Activated CD8-positive, alpha-beta memory T cell treated with anti-CD3 and anti-CD28 coated beads for 36 hours (primary cell): ENCODE measurements at regions not wholly inside any gene's neighbourhood (a gene's known extent, or its start where the extent isn't known, plus 50 kb on each side); places are given as distances from the start of the nearest gene placed in this dataset.

Source experiments
- CTCF ChIA-PET: fragments of 350-600 bp; sonication (Branson Sonifier 250); formaldehyde crosslinking; loops from one replicate; lab custom pipeline; 2021; ENCODE audit warnings: antibody characterized with exemption; lab: Charles Lee
- POLR2A ChIA-PET: fragments of 350-600 bp; sonication (Branson Sonifier 250); formaldehyde crosslinking; loops from one replicate; lab custom pipeline; 2021; ENCODE audit warnings: antibody characterized with exemption; lab: Charles Lee

DNA sequence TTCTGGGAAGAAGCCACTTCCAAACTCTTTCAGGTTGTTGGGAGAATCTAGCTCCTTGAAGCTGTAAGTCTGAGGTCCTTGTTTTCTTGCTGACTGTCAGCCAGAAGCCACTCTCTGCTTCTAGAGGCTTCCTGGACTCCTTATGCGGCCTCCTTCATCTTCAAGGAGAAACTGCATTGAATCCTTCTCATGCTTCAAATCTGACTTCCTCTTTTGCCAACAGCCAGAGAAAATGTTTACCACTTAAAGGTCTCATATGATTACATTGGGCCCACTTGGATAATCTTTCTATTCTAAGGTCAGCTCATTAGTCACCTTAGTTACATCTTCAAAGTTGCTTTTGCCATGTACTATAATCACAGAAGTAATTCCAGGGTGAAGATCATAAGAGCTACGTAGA lies 327.0 kb downstream of the HNRNPD start:
- CTCF ChIA-PET, result no interaction called here
- POLR2A ChIA-PET, result no interaction called here

DNA sequence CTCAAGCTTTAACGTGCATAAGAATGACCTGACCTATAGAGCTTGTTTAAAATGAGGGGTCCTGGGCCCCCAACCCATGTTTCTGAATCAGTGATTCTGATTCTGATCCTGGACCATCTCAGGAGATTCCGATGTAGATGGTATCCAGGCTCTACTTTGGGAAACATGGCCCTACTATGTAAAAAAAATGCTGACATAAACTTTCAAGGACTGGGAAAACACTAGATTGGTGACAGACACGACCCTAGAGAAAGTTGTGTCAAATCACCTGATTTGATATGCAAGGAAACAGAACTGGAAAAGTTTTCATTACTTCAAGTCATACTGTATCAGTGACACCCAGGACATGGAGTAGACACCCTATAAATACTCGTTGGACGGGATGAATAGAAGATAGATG lies 328.5 kb downstream of the HNRNPD start:
- CTCF ChIA-PET, result interaction anchor here (1.8 kb wide), 1 partner anchor 9 kb away, joined by 5 read pairs; no protein-coding TSS in a partner anchor
- POLR2A ChIA-PET, result no interaction called here

DNA sequence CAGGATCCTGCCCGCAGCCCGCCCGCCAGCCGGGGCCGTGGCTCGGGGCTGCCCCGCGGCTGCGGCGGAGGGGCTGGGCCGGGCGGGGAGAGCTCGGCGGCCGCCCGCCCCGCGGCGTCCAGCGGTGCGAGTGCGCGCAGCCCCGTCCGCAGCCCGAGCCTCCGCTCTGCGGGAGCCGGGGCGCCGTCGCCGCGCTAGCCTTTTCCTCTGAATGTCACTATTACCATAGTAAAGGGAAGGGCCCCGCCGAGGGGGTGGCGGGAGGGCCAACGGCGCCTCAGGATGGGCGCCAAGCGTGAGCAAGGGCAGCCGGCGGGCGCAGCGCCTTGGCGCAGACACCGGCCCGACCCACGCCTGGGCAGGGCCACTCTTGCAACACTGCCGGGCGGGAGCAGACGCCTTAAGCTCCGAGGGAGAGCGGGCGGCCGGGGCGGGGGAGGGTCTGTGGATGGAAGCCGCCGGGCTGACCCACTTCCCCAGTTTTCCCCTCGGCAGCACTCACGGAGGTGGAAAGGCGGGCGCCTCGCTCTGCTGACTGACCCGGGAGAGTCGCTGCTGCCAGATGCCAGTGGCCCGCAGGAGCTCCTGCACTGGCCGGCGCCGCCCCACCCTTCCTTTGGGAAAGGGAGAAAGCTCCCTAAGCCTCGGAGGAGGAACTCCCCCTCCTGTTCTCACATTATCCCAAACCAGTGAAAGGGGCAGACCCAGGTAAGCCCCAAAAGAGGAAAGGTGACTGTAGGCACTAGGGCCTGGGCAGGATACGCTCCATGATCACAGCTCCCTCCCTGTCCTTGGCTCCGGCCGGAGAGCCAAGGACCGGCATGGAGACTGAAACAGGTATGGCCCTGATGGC lies 329.4 kb downstream of the HNRNPD start:
- POLR2A ChIA-PET, result interaction anchor here (0.6 kb wide), 1 partner anchor 139 kb away, joined by 5 read pairs; no protein-coding TSS in a partner anchor
- CTCF ChIA-PET, result interaction anchor here (1.8 kb wide), 1 partner anchor 10 kb away, joined by 5 read pairs; no protein-coding TSS in a partner anchor

DNA sequence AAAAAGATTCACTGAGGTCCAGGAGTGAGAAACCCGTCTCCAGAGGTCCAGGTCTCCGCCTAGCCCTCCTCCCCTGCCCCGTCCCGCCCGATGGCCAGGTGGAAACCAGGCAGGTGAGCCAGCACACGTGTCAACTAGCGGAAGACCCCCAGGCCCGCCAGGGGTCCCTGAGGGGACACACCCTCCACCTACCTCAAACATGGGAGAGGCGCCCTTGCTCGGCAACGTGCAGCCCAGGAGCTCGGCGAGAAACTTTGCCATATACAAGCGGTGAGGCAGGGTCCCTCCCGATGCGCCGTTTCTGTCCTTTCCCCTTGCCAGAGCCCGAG lies 330.0 kb downstream of the HNRNPD start:
- ChIA-PET POLR2A (no interaction called here), CTCF (interaction anchor here (1.8 kb wide), 1 partner anchor 10 kb away, joined by 5 read pairs; no protein-coding TSS in a partner anchor)

DNA sequence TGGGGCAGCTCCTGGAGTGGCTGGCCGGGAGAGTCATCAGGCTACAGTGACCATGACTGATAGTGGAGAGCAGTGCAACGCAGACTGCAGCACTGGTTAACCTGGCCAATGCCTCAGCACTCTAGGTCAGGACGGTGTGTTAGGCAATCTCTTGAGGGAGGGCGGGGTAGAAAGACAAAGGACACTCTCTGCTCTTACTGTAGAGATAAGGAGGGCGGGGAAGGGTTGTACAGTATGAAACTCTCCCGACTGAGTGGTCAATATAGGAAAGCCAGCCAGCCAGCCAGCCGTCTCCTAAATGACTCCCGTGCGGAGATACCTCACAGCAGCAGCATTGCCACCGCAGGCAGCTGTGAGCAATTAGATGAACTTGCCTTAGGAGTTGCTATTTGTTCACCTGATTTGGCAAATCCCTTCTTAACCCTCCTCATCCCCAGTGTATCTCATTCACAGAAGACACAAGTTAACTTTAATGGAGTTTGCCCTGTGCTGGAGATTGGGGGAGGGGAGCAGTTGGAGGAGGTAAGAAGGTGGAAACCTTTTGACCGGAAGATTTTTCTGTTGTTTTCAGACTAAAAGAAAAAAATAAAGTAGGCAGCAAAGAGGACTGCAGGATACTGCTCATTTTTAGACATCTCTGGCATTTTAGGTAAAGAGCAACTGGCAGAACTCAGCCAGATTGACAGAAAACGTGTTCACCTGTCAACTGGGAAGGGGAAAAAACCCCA lies 330.5 kb downstream of the HNRNPD start:
- ChIA-PET CTCF (no interaction called here), POLR2A (no interaction called here)

DNA sequence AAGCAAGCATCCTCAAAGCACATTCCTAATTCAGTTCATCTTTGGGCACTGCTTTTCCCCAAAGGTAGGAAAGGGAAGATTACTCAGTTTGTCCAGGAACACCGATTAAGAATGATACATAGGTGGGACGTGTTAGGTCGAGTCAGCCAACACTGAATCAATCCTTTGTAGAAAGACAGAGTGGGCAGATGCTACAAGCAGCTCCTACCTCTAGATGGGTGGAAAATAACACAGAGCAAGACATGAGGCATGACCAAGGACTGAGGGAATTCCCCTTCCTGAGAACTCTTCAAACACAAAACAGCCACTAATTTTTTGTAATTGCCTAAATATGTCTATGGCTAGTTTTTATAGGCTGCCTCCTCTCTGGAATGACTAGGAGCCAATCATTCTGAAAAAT lies 331.7 kb downstream of the HNRNPD start:
- CTCF ChIA-PET, result no interaction called here
- POLR2A ChIA-PET, result no interaction called here

DNA sequence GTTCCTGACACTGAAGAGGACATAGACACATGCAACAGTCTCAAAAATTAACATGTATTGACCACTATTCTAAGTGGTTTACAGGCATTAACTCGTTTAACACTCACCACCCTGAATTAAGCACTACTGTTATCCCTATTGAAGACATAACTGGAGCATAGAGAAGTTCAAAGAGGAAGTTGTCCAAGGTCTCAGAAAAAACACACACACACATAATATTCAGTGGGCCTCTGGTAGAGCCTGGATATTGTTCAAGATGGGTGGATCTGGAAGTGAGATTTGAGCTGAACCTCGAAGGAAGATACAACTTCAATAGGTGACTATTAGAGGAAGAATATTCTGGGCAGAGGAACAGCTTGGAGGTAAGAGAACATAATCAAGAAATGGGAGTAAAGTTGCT lies 334.9 kb downstream of the HNRNPD start:
- ChIA-PET CTCF (no interaction called here), POLR2A (no interaction called here)

DNA sequence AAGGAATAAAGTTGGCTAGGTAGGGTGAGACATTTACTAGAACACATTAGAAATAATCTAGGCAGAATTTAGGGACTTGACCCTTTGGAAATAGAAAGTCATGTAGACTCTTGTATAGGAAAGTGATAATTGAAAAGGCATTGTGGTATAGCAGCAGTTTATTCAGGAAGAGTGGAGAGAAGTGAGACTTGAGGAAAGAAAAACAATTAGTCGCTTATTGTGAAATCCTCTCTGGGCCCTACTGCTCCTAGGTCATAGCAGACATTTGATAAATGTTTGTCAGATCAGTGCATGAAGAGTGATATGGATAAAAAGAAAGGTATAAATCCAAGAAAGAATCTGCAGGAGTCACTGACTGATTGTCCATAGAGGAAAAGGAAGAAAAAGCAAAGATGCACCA lies 337.6 kb downstream of the HNRNPD start:
- ChIA-PET POLR2A (no interaction called here), CTCF (no interaction called here)

DNA sequence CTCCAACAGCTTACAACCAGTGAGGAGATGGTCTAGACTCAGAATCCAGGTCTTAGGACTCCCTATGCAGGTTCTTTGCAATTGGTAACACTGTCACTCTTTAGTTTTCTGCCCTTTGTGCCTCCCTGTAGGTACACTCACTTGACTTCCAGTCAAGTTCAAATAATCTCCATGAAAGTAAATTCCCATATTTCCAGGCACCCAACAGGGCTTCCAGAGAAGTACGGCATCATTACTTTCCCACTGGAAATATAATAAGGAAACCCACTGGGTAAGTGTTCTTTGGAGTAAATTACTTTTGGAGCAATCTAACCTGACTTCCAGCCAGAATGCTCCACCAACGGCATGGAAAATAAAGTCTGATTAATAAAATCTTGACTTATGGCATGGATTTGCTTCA lies 338.9 kb downstream of the HNRNPD start:
- CTCF ChIA-PET, result no interaction called here
- POLR2A ChIA-PET, result no interaction called here

DNA sequence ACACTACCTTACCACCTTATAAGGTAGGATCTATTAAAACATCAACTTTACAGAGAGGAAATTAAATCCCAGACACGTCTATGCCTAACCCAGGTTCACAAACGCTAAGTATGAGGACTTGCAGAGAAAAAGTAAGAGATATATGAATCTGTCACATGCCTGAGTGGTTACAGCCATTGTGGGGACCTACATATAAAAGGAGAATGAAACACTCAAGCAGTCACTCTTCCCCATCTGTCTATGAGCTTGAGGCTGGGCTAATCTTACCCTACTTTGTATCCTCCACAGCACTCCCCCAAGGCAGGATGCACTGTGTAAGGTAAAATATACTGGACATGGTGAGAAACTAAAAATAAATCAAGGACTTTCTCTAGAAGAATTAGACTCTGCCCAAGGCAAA lies 339.9 kb downstream of the HNRNPD start:
- CTCF ChIA-PET, result no interaction called here
- POLR2A ChIA-PET, result no interaction called here

DNA sequence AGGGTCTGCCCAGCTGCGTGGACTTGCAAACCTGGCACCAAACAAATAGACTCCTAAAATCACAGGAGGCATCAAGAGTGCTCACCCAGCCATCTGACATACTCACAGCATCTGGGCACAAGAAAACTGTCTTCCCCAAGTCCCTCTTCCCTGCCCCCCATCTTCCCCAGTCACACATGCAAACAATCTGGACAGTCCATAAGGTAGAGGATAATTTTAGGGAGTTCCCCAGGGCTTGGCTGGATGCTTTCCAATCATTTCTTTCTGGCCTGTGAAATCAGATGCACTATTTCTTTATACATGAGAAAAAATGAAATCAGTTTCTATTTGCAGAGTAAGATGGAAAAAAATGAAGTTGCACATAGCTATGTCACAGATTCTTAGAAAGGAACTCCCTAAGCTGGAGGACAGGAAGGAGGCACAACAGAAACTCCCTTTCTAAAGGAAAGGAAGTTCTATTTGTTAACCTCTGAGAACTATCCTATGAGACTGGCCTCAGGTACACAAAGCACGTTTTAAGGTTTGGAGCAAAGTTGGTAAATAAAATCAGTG lies 342.3 kb downstream of the HNRNPD start:
- ChIA-PET POLR2A (no interaction called here), CTCF (no interaction called here)

DNA sequence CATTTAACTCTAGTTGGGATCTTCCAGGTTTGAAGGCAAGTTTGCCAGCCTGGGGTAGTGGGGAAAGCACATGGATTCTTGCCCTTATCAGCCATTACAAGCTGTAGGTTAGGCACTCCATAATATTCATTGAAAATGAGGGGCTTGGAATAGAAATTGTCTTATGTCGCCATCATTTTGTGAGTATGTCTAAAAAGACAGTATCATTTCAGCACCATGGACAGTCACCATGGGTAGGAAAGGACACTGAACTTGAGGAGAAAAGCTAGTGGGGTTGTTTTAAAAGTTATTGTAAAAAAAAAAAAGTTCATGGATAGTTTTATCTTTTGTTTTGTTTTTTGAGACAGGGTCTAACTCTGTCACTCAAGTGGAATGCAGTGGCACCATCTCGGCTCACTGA lies 356.1 kb downstream of the HNRNPD start:
- POLR2A ChIA-PET, result no interaction called here
- CTCF ChIA-PET, result no interaction called here

DNA sequence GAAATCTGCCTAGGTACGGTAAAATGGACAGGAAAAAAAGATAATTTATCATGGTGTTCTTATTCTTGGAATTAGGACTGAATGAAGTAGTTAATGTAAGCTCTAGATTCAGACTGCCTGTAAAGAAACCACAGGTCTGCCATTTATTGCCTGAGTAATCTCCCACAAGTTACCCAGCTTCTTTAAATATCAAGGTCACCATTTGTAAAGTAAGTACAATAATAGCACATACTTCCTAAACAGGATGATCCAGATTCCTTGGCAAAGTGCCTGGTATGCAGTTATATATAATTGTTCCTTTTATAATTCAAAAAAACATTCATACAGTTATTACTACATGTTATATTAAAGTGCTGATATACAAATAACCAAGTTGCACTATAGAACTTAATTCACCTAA lies 368.6 kb downstream of the HNRNPD start:
- ChIA-PET POLR2A (no interaction called here), CTCF (no interaction called here)

DNA sequence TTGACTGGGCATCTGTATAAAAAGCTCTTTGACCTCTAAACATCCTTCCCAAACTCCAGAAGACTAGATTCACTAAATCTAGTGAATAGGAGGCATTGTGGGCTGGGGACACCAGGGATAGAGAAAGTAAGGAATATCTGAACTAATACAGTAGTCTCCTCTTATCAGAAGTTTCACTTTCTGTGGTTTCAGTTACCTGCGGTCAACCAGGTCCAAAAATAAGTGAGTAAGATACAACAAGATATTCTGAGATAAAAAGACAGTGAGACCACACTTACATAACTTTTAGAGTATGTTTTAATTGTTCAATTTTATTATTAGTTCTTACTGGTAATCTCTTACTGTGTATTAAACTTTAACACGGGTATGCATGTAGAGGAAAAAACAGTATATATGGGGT lies 376.5 kb downstream of the HNRNPD start:
- CTCF ChIA-PET, result no interaction called here
- POLR2A ChIA-PET, result no interaction called here

DNA sequence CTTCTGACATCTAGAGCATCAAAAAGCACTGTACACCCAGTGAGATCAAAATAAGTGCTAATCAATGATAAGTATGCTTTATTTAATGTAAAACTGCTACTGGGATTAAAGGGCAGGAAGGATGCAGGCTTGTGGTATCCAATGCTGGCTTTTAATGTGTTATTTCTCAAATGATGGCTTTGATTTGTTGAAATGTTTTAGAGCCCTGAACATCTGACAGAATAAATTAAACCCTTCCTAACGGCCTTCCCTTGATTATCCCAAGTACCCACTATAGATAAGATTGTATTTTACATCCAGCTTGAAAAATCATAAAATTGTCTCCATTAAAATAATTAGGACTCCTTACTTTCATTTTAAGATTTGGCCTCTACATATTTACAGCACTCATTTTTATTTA lies 382.9 kb downstream of the HNRNPD start:
- ChIA-PET POLR2A (no interaction called here), CTCF (no interaction called here)

DNA sequence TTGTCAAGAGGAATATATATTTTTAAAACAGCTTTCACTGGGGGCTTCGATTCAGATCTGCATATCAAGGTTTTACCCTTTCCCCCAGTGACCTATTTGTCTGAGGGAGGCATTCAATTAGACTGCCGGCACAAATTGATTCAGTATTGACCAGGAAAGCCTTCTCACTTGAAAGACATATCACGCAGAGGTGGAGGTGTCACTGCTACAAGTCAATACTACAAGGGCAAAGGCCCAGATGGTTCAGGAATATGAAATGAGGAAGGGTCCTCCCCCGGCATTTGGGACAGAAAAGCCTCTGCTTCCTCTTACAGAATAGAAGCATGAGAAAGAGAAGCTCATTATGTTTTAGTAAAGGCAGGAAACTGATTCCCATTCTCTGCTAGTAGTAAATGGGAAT lies 383.6 kb downstream of the HNRNPD start:
- POLR2A ChIA-PET, result no interaction called here
- CTCF ChIA-PET, result no interaction called here

DNA sequence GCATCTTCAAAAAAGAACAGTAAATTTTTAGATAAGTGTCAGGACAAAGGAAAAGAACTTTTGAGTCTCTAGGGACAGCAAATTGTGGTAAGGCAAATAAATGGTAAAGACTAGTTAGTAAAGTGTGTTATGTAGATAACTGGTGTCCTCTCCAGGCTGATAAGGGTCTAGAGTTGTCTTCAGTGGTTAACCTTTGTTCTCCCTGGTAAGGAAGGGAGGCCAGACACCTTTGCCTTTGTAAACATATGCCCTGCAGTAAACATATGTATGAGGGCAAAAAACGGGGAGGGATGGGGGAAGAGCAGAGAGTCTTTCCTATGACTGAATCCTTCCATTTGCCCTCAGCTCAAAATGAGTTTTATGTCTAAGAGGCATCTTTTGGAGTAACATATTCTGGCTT lies 384.6 kb downstream of the HNRNPD start:
- POLR2A ChIA-PET, result no interaction called here
- CTCF ChIA-PET, result no interaction called here

DNA sequence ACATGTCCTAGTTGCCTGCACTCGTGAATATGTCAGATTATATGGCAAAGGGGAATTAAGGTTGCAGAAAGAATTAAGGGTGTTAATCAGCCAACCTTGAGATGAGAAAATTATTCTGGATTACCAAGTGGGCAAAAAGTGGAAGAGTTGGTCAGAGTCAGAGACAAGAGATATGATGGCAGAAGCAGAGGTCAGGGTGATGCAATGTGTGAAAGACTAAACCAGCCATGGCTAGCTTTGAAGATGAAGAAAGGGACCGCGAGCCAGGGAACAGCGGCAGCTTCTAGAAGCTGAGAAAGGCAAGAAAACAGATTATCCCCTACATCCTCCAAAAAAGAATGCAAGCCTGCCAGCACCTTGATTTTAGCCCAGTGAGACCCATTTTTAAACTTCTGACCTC lies 385.6 kb downstream of the HNRNPD start:
- POLR2A ChIA-PET, result no interaction called here
- CTCF ChIA-PET, result no interaction called here

DNA sequence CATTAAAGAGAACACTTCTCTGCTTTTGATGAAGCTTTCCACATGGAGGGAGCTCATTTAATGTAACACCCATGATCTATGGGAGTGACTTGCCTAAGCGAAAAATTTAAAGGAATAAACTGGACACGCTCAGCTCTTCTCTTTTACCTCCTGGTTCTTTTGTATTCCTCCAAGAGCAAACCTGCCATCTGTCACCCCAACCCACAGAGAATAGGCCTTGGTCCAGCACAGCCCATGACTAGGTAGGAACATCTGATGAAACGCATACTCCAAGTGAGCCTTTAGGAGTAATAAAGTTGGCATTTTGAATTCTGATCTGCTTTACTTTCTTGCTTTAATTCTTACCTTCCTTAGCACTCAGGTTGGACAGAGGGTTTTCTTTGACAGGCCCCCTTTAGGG lies 389.0 kb downstream of the HNRNPD start:
- POLR2A ChIA-PET, result no interaction called here
- CTCF ChIA-PET, result no interaction called here

DNA sequence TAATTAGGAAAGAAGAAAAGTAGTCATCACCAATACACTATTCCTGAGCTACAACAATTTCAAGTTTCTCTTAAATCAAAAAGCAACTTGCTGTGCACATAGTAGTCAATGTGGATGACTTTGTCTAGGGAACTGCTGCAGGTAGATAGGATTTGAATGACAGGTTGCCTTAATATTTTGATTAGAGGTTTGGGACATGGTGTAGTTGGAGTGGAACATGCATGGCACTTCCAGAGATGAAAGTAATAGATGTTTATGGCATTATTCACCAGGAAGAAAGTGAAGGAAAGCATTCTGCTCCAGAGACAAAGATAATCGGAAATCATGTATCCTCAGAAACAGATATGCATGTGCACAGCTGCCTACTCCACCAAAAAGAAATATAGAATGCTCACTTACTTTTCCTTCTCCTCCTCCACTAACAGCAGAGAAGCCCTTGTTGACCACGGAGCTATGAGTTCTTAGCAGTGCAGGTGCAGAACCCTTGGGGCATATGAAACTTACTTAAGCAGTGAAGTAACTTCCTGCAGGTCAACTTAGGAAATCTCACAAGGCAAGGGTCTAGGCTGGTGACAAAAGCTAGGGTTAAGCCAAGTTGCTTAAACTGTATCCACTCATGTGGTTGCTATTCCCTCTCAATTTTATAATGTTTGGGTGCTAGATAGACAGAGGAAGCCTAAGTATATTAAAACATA lies 390.8 kb downstream of the HNRNPD start:
- CTCF ChIA-PET, result no interaction called here
- POLR2A ChIA-PET, result no interaction called here
